Daoy (cell line): ENCODE measurements at regions not wholly inside any gene's neighbourhood (a gene's known extent, or its start where the extent isn't known, plus 50 kb on each side); places are given as distances from the start of the nearest gene placed in this dataset.

Experiments used
- DNase-seq: peaks from one replicate; pipeline ENCODE4 v3.0.0-alpha.2; 2015; ENCODE audit warnings: low read depth

GRCh38 chr3:117661818-117662095, 952.2 kb downstream of the TUSC7 start:
- DNase-seq = no peak

GRCh38 chr3:117665296-117665695, 955.7 kb downstream of the TUSC7 start:
- no peak for DNase-seq

- no peak for DNase-seq
Observed at GRCh38 chr3:117666325-117666724, 956.7 kb downstream of the TUSC7 start.

DNA sequence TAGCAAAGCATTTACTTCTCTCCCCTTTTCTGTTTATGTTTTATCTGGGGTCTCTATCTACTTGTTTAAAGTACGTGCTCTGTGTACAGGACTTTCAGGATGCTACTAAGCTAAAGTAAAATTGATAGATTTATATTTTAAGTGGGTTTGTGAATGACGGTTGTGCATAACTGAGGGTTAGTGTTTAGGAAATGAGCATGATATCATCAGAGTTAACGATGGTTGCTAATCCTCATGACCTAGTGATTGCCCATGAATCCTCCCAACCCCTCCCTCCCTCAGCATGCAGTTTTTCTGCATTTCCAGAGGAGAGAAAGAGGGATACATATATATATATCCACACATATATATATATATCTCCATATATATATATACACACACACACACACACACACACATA, 957.2 kb downstream of the TUSC7 start:
- DNase-seq = no peak

- no peak for DNase-seq
Observed at GRCh38 chr3:117669774-117670173, 960.2 kb downstream of the TUSC7 start.

- no peak for DNase-seq
Observed at GRCh38 chr3:117671722-117672318, 962.2 kb downstream of the TUSC7 start.

GRCh38 chr3:117674321-117674720, 964.7 kb downstream of the TUSC7 start:
- no peak for DNase-seq

GRCh38 chr3:117681619-117682018, 972.0 kb downstream of the TUSC7 start:
- peak; percentile 39 for DNase-seq

DNA sequence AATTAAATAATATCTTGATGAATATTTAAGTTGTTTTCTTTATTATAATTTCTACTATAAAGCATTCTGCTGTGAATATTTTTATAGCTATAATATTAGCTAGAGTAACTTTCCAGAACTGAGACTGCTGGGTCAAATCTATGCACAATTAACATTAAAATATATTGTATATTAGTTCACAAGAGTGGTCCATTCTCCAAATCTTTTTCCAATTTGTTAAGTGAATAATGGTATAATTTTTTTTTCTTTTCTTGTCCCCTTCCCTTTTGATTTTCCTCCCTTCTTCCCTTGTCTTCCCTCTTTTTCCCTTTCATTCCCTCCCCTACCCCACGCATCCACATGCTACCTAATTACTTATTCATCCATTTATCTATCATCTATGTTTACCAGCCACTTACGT, 977.5 kb downstream of the TUSC7 start:
- DNase-seq = no peak

GRCh38 chr3:117688583-117688982, 979.0 kb downstream of the TUSC7 start:
- DNase-seq = no peak

GRCh38 chr3:117691526-117691925, 981.9 kb downstream of the TUSC7 start:
- no peak for DNase-seq

DNA sequence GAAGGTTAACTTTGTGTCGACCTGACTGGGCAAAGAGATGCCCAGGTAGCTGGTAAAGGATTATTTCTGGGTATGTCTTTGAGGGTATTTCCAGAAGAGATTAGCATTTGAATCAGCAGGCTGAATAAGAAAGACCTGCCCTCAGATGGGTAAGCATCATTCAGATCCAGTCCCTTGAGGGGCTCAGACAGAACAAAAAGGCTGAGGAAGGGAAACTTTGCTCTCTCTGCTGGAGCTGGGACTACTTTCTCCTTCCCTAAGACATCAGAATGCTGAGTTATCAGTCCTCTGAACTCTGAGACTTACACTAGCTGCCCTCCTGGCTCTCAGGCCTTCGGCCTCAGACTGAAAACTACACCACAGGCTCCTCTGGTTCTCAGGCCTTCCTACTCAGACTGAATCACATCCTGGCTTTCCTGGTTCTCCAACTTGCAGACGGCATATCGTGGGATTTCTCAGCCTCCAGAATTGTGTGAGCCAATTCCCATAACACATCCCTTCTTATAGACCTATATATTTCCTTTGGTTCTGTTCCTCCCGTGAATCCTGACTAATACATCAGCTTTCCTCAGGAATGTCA, 982.9 kb downstream of the TUSC7 start:
- DNase-seq = peak; percentile 56

GRCh38 chr3:117695321-117695720, 985.7 kb downstream of the TUSC7 start:
- DNase-seq = peak; percentile 15

GRCh38 chr3:117695871-117696645, 986.5 kb downstream of the TUSC7 start:
- DNase-seq = no peak

- no peak for DNase-seq
Observed at GRCh38 chr3:117696851-117697407, 987.4 kb downstream of the TUSC7 start.

GRCh38 chr3:117699058-117699457, 989.5 kb downstream of the TUSC7 start:
- no peak for DNase-seq

DNA sequence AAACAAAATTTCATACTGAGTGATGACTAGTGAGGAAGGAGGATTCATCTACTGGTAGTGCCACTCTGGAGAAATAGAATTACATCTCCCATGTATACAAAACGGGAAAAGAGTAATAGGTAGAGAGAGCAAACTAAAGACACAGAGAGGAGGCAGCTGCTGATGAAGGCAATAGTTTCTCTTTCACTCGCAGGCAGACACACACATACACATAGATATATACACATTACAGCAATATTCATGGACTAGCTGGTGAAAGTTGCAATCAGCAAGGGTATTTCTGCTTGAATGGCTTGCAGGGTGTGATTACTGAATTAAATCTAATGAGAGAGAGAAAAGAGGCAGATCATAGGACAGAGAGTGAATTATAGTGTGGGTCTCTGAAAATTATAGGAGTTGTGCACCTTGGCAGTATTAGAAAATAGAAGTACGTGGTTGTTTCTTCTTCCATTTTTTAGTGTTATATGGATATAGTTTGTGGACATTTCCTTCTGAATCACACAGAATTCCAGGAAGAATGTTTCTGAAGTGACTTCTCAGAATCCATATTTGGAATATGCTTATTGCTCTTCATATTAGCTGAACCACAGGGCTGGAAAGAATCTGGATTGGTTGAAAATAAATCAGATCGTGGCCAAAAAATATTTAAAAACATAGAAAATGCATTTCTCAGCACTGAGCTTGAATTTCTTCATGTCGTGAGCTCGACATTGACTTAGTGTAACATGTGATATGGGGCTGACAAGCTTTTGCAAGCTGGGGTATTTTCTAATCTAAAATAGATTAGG, 991.2 kb downstream of the TUSC7 start:
- DNase-seq = no peak

GRCh38 chr3:117705011-117705410, 995.4 kb downstream of the TUSC7 start:
- DNase-seq = no peak

DNA sequence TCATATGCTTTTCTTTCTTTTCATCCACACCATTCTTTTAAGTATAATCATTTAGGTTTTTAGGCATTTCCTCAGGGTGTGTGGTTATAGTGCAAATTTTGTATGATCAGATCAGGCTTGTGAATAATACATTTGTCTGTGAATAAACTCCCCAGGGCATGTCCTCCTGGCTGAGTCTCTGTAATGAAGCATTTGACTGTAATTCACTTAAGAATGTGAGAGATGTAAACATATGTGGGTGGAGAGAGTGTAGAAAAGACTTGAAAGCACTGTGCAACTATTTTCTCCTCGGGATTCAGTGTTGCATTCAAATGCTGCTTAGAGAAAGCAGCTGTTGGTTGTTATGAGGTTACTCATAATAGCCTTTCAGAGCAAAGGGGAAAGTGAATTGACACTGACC, 996.5 kb downstream of the TUSC7 start:
- peak; percentile 17 for DNase-seq

DNA sequence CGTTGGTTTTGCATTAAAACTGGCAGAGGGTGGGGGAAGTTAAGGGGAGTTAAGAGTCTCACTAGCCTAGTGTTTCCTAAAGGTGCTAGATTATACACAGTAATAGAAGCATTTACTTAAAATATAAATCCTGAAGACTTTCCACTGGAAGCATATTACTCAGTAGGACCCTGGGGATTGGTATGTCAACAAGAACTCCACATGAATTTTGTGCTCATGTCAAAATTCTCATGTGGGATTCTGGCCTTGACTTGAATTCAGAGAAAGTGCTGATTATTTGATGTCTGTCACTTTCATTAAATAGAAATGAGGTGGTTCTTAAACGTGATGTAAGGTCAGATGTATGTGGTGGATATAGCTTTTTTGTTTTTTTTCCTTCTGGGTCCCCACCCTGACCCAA, 997.2 kb downstream of the TUSC7 start:
- DNase-seq = no peak

- peak; percentile 45 for DNase-seq
Observed at GRCh38 chr3:117708601-117709000, 999.0 kb downstream of the TUSC7 start.

DNA sequence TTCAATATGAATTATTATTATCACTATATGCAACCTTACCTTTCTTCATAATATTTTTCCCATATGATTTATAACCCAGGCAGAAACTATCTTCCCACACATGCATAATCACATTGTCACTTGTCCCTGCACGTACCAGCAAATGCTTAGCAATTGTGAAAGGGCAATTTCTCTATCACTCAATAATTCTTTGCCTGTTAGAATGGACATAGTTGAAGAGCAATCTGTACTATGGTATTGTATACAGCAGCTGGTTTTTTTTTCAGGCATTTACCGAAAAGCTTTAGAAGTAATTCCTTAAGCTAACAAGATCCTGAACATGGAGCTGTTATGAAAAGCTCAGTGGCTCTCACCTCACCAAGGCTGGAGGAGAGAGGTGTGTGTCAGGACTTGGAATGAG, 999.5 kb downstream of the TUSC7 start:
- no peak for DNase-seq
